ENCODE measurements at regions not wholly inside any gene's neighbourhood (a gene's known extent, or its start where the extent isn't known, plus 50 kb on each side); places are given as distances from the start of the nearest gene placed in this dataset.
"Not testable (repeated sequence)": the region's sequence is repeated elsewhere in the genome, so short reads cannot be mapped to it uniquely, and the experiment has no call there.

DNA sequence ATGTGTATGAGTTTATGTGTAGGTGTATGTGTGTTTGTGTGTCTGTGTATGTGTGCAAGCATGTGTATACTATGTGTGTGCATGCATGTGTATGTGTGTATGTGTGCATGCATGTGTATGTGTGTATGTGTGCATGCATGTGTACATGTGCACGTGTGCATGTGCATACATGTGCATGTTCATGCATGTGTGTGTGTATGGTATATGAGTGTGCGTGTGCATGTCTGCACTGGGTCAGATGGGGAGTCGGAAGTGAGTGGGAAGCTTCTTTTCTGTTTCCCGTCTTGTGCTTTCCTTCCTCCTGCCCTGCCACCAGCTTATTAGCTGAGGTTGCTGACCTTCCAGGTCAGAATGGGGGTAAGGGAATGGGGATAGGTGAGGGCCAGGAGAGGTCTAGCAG, 174.7 kb downstream of the MAP2K4 start:
- no peak for DNase-seq (ENCODE audit: low spot score)

DNA sequence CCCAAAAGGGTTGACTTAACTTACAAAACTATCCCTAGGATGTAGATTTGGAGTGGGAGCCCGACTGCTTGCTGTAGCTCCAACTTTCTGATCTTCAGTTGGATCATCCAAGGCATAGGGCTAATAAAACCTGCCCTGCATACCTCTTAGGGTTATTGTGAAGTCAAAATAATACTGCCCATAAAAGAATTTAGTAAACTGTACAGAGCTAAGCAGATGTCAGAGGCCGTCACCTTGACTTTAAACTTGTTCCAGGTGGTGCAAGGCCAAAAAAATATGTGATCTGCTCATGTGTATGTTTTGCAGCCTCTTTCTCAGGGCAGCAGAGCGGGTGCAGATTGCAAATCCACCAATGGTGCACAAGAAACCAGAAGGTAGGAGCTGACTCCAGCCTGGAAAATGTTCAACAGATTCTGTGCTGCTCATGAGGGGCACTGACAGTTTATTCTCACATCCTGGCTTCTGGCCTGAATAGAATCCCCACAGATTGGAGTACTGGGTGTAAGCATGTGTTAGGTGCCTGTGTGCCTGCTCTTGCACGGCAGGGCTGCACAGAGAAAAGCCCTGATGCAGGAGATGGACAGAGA, 180.7 kb downstream of the MAP2K4 start:
- no peak for DNase-seq (ENCODE audit: low spot score)

- DNase-seq (ENCODE audit: low spot score), result no peak
Observed at GRCh38 chr17:12209632-12210191, 189.0 kb downstream of the MAP2K4 start.

GRCh38 chr17:12220714-12221439, 200.2 kb downstream of the MAP2K4 start:
- DNase-seq (ENCODE audit: low spot score), result not testable (repeated sequence)

DNA sequence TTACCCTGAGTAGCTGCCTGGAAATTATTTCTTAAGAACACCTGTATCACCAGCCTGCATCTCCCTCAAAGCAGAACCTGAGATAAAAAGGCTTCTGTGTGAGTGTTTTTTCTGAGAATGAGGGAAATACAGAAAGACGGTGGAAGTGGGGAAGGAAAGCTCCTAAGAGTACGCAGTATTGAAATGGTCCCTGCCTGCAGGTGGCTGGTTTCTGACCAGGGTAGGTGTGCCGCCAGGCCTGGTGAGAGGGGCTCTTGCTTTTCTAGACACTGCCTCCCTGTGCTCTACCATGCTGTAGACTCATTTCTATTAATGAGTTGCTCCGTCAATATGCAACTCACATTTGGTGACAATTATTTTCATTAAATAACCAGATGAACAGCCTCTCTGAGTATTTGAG, 201.7 kb downstream of the MAP2K4 start:
- no peak for DNase-seq (ENCODE audit: low spot score)

DNA sequence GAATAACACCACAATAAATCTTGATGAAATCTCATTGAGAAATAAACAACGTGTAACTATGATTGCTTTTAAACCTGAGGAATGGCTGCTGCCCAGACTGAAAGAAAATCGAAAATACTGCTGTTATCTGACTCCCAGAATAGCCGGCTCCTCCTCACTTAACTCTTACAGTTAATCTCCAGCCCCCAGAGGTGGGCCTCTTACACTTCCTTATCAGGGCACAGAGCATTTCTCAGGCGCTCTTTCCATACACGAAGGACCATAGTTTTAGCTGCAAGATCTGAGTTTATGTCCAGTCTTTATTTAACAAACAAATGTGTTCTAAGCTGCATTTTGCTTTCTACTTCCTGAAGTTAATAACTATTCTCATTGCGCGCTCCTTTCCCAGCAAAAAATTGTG, 206.9 kb downstream of the MAP2K4 start:
- no peak for DNase-seq (ENCODE audit: low spot score)

DNA sequence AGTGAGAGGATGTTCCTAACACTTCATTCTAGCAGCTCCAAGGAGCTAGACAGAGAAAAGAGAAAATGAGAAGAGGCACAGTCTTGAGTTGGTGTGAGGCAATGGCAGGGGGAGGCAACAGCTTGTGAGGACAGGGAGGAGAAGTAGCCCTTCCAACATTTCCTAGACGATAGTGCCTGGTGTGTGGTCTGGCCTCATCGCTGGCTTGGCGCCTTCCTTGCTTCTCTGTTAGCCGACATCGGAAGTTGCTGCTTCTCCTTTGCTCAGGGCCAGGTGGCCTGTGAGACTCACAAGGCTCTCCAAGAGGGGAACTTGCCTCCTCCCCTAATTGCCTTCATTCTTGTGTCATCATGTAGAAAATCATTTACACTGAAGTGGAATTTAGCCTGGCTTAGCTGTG, 208.7 kb downstream of the MAP2K4 start:
- DNase-seq (ENCODE audit: low spot score), result no peak

DNA sequence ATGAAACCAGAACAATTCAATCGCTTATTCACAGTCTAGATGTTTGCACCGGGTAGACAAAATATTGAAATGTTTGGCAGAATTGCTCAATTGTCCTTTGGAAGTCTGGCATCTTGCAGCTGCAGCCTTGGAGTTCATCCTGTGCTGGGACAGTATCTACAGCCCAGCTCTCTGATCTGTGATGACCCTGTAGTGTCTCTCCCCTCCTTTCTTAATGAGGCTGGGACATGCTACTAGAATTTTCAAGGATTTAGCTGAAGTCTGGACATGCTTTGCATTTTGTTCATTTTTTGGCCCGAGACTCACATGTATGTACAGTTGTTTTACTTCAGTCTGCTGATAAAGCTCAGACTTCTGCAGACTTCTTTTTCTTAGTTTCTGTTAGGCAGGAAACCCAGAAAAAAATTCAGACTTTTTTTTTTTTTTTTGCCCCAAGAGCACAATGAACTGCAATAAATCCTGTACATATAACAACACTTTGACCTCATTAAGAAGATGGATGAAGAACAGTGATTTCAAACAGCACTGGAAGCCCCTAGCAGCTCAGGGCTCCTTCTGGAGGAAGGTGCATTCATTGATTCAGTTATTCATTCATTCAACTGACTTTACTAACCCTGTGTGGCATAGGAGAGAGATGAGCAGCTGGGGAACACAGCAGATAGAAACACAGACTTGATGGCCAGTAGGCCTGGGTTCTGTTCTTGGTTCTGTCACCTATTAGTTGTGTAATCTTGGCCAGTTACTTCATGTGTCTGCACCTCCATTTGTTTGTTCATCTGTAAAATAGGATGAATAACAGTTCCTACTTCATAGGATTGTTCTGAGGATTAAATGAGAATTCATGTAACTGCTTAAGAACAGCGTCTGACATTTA, 210.0 kb downstream of the MAP2K4 start:
- DNase-seq (ENCODE audit: low spot score), result no peak

GRCh38 chr17:12231355-12231682, 210.6 kb downstream of the MAP2K4 start:
- DNase-seq (ENCODE audit: low spot score), result no peak

- DNase-seq (ENCODE audit: low spot score), result not testable (repeated sequence)
Observed at GRCh38 chr17:12239021-12239420, 218.3 kb downstream of the MAP2K4 start.

GRCh38 chr17:12242345-12242954, 221.8 kb downstream of the MAP2K4 start:
- DNase-seq (ENCODE audit: low spot score), result no peak

- DNase-seq (ENCODE audit: low spot score), result no peak
Observed at GRCh38 chr17:12247761-12248160, 227.1 kb downstream of the MAP2K4 start.

DNA sequence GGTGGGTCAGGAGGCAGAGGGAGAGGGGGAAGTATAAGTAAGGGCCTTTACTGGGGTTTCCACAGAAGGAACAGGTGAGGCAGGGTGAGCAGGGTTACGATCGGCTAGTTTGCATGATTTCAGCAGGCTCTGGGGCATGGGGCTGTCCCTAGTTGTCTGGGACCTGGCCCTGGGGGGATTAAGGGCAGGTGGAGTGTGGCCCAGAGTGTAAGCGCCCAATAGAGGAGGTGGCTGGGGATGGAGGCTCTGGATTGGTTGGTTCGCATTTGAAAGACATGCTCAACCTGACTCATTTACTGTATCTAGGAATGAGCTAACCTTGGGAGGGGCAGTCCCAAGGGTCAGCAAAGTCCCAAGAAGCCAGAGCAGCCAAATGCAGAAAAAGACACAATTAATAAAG, 230.3 kb downstream of the MAP2K4 start:
- no peak for DNase-seq (ENCODE audit: low spot score)

GRCh38 chr17:12252462-12252861, 231.8 kb downstream of the MAP2K4 start:
- no peak for DNase-seq (ENCODE audit: low spot score)

DNA sequence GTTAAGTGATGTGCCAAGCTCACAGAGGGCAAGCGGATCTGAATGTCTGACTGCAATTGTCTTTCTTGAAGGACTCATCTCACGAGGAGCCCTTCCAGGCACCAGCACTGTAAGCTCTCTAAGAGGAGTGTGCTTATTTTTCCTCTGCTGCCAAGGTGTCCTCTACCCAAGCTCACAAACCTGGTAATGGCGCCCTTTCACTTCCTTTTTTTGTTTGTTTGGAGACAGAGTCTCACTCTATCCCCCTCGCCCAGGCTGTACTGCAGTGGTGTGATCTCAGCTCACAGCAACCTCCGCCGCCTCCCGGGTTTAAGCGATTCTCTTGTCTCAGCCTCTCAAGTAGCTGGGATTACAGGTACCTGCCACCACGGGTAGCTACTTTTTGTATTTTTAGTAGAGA, 233.8 kb downstream of the MAP2K4 start:
- DNase-seq (ENCODE audit: low spot score), result no peak

DNA sequence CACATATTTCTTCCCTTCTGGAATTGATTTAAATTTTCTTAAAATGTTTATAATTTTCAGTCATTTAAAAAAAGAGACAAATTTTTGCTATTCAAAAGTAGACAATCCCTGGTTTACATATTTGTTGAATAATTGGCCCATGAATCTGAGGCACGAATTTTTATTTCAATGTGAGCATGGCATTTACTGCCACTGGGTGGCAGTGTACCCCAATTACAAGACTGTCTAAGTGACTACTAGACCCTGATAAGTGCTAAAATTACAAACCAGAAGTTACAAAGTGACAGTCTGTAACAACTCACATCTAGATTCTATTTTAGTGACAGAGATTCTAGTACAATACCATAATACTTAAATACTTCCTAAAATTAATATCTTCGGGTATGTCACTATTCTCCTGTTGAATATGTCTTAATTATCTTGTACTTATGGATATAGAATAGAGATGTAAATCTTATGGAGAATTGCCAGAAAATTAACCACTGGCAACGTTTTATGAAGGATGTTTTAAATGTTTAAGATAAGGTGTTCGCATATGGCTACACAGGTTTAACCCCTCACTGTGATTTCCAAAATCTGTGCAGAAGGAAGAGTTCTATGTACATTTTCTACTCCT, 235.8 kb downstream of the MAP2K4 start:
- peak; percentile 17 for DNase-seq (ENCODE audit: low spot score)

- DNase-seq (ENCODE audit: low spot score), result no peak
Observed at GRCh38 chr17:12257176-12257575, 236.5 kb downstream of the MAP2K4 start.

DNA sequence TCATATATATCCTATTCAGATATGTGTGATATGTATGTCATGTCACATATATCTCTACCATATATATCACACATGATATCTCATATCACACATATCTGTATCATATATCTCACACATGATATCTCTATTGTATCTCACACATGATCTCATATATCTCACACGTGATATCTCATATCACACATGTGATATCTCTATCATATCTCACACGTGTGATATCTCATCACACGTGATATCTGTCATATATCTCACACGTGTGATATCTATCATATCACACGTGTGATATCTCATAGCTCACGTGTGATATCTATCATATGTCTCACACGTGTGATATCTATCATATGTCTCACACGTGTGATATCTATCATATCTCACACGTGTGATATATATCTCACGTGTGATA, 240.7 kb downstream of the MAP2K4 start:
- DNase-seq (ENCODE audit: low spot score), result no peak

DNA sequence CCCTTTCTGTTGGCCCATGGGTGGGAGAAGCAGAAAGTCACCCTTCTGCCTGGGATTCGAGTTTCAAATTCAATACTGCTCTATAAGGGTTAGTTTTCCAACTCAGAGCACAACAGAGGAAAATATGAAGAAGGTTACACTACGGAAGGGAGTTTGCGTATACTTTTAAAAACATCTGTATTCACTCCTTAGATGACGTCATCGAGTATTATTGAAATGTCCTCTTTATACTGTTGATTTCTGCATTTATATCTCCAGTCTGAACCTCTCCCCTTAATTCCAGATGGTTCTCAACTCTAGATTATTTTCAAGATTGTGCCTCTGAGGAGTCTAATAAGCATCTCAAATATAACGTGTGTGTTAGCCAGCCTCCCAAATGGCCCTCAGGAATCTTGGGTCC, 249.1 kb downstream of the MAP2K4 start:
- DNase-seq (ENCODE audit: low spot score), result no peak

- DNase-seq (ENCODE audit: low spot score), result no peak
Observed at GRCh38 chr17:12277827-12278226, 257.1 kb downstream of the MAP2K4 start.

GRCh38 chr17:12282056-12282455, 261.4 kb downstream of the MAP2K4 start:
- DNase-seq (ENCODE audit: low spot score), result no peak

DNA sequence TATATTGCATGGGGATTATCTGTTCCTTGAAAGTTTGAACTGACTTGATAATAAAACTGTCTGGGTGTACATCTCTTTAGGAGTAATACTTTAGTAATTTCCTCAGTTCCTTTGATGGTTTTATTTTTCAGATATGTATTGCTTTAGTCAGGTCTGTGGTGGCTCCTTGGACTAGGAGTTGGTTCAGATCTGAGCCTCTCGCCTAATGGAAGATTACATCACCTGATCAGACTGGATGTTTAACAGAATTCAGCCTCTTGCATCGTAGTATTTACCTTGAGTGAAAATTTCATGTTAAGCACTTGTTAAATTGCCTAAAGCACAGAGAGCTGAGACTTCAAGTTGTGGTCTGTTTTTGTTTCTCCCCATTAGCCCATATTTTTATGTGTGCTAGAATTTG, 267.3 kb downstream of the MAP2K4 start:
- DNase-seq (ENCODE audit: low spot score), result no peak
